B cell (primary cell): ENCODE measurements at regions not wholly inside any gene's neighbourhood (a gene's known extent, or its start where the extent isn't known, plus 50 kb on each side); places are given as distances from the start of the nearest gene placed in this dataset.

ENCODE experiments used
- ATAC-seq: fragments of 200-7000 bp; cut with Tn5 transposase; one replicate; pipeline ENCODE4 v1.10.0; 2021; ENCODE audit warnings: low read depth, mild to moderate bottlenecking, moderate number of reproducible peaks, moderate library complexity
- CTCF ChIA-PET: fragments of 350-600 bp; sonication (Branson Sonifier 250); formaldehyde crosslinking; loops from one replicate; lab custom pipeline; 2021; ENCODE audit warnings: antibody characterized with exemption, inconsistent platforms; lab: Charles Lee
- POLR2A ChIA-PET: fragments of 350-600 bp; sonication (Branson Sonifier 250); formaldehyde crosslinking; loops from one replicate; lab custom pipeline; 2021; ENCODE audit warnings: antibody characterized with exemption; lab: Charles Lee
- DNase-seq: peaks from one replicate; pipeline ENCODE4 v3.0.0; 2013
- H2AFZ ChIP-seq: 2 replicates; pipeline ENCODE4 v1.6.1; 2012; ENCODE audit warnings: mild to moderate bottlenecking, low read depth, low read length; ENCODE audit not compliant: insufficient read depth, poor library complexity, severe bottlenecking
- H3K27ac ChIP-seq, 2 donors: 1 replicate in 1 of 2; 2 replicates in 1 of 2; pipeline ENCODE4 v1.5.1; 2012 to 2013; ENCODE audit warnings: low read length in 2 of 2, mild to moderate bottlenecking in 2 of 2, moderate library complexity in 1 of 2
- H3K27me3 ChIP-seq, 4 experiments: fragments of 200-600 bp in 1 of 4; sonication (generic) in 1 of 4; replicated peaks in 1 of 4; 1 replicate in 2 of 4; 2 replicates in 2 of 4; pipeline versions ENCODE4 v1.6.1 to v1.7.0; 2013 to 2016; ENCODE audit warnings: low read length in 3 of 4, mild to moderate bottlenecking in 2 of 4, mixed read lengths in 1 of 4, moderate library complexity in 1 of 4; ENCODE audit not compliant: insufficient read depth in 4 of 4, control insufficient read depth in 3 of 4; ENCODE audit errors: control extremely low read depth in 1 of 4
- H3K36me3 ChIP-seq, 2 experiments: replicated peaks in 1 of 2; 1 replicate in 1 of 2; 2 replicates in 1 of 2; pipeline versions ENCODE4 v1.6.1 to v1.7.1; 2013; ENCODE audit warnings: low read length in 1 of 2; ENCODE audit not compliant: insufficient read depth in 2 of 2, control insufficient read depth in 1 of 2; ENCODE audit errors: control extremely low read depth in 1 of 2, extremely low read depth in 1 of 2
- H3K4me1 ChIP-seq, 2 donors: fragments of 200-600 bp in 1 of 2; sonication (generic) in 1 of 2; 1 replicate in 1 of 2; 2 replicates in 1 of 2; pipeline versions ENCODE4 v1.5.1 to v1.6.1; 2013 to 2017; ENCODE audit warnings: low read length in 2 of 2; ENCODE audit not compliant: control insufficient read depth in 2 of 2, insufficient read depth in 2 of 2
- H3K4me2 ChIP-seq: replicated peaks from 2 replicates; pipeline ENCODE3; 2012; ENCODE audit warnings: mild to moderate bottlenecking, low read depth, low read length; ENCODE audit not compliant: poor library complexity, severe bottlenecking
- H3K4me3 ChIP-seq, 5 experiments: fragments of 200-600 bp in 1 of 5; sonication (generic) in 1 of 5; 1 replicate in 3 of 5; 2 replicates in 2 of 5; pipeline versions ENCODE4 v1.5.1 to v1.7.0; 2011 to 2016; ENCODE audit warnings: low read length in 4 of 5, mild to moderate bottlenecking in 4 of 5, low read depth in 2 of 5, control low read depth in 1 of 5, moderate library complexity in 1 of 5; ENCODE audit not compliant: insufficient read depth in 1 of 5; ENCODE audit errors: control extremely low read depth in 1 of 5, extremely low read depth in 1 of 5
- H3K79me2 ChIP-seq: fragments of 200-600 bp; sonication (generic); one replicate; pipeline ENCODE4 v1.6.0; 2016; ENCODE audit warnings: low read length; ENCODE audit not compliant: control insufficient read depth, insufficient read depth
- H3K9ac ChIP-seq: fragments of 200-600 bp; sonication (generic); 2 replicates; pipeline ENCODE4 v1.6.1; 2017; ENCODE audit warnings: mild to moderate bottlenecking, low read length, moderate library complexity
- H3K9me3 ChIP-seq, 3 donors: one replicate each; pipeline versions ENCODE4 v1.6.1 to v1.7.1; 2013; ENCODE audit warnings: low read length in 2 of 3; ENCODE audit not compliant: control insufficient read depth in 2 of 3, insufficient read depth in 1 of 3; ENCODE audit errors: control extremely low read depth in 1 of 3
- H4K20me1 ChIP-seq: 2 replicates; pipeline ENCODE4 v1.6.0; 2012; ENCODE audit warnings: mild to moderate bottlenecking, low read length; ENCODE audit not compliant: insufficient read depth, control insufficient read depth, poor library complexity, severe bottlenecking
- H3K27ac Mint-ChIP-seq: one replicate; pipeline ENCODE4 v1.8.0; 2021; ENCODE audit warnings: mixed read lengths
- H3K27me3 Mint-ChIP-seq: one replicate; pipeline ENCODE4 v1.8.0; 2021; ENCODE audit warnings: mixed read lengths
- H3K4me1 Mint-ChIP-seq: one replicate; pipeline ENCODE4 v1.8.0; 2021; ENCODE audit warnings: mixed read lengths
- H3K4me3 Mint-ChIP-seq: one replicate; pipeline ENCODE4 v1.8.0; 2021; ENCODE audit warnings: mixed read lengths
- H3K9me3 Mint-ChIP-seq: one replicate; pipeline ENCODE4 v1.8.0; 2022; ENCODE audit warnings: mixed read lengths; ENCODE audit not compliant: insufficient read depth
- EZH2 ChIP-seq: IDR thresholded peaks from 2 replicates; pipeline ENCODE4 v1.6.1; 2012; ENCODE audit warnings: borderline replicate concordance, low read depth, mild to moderate bottlenecking, moderate library complexity, low read length; ENCODE audit not compliant: insufficient read depth, poor library complexity, severe bottlenecking
- WGBS: methylation state at CpG from one replicate; pipeline ENCODE4 v1.1.5; 2013; ENCODE audit warnings: missing lambda C conversion rate; ENCODE audit not compliant: insufficient coverage; 5-methylcytosine and 5-hydroxymethylcytosine counted together
- intact Hi-C: fragments of 100-400 bp; cut with micrococcal nuclease; formaldehyde crosslinking; loops from one replicate; pipeline ENCODE4 v1.10.0; 2022
- TF ChIP-seq, protein P1 (sequence below): fragments of 200-600 bp; IDR thresholded peaks from one replicate; pipeline ENCODE4 v1.8.0; 2022; ENCODE audit warnings: antibody characterized with exemption, mild to moderate bottlenecking

DNA sequence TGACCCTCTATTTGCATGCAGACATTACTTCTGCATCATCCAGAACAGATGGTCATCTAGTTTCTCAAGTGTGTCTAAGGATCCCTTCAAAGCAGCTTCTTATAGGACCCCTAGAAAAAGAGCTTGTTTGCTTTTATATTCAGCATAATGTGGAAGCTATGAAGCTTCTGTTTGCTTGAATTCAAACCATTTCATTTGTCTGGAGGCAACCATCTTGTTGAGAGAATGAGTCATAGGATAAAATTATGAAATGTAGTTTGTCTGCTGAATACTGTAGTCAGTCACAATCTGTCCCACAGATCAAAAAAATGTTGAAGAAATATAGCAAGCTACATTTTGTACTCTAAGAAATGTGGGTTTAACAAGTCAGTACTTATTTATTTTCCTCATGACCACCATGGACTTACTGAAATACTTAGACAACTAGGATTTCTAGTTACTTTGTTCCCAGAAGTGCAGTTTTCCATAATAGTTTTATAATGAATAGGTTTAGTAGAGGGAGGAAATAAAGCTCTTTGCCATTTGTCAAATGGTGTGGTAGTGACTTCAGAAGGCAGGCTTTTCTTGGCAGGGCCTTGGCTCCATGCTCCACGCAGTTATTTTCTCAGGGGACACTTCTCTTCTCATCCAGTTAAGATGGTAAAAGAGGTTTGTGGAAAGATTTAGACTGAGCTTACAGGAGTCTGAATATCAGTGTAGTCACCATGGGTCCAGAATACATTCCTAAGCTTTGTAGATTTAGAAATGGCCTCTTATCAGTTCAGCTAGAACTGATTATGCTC, 74.8 kb upstream of the DEPDC1 start:
- no peak for ATAC-seq
- Mint-ChIP-seq H3K9me3 (no peaks in the 10 kb centered on the region), H3K4me3 (no peak overlapping the region), H3K4me1 (no peaks in the 10 kb centered on the region), H3K27ac (no peak overlapping the region), H3K27me3 (peaks cover 3% of the 10 kb centered on the region)
- Histone ChIP-seq H4K20me1 (no peaks in the 10 kb centered on the region), H3K36me3 (no peaks in the 10 kb centered on the region), H3K4me1 (no peaks in the 10 kb centered on the region), H3K27me3 (no peaks in the 10 kb centered on the region), H2AFZ (no peak overlapping the region), H3K79me2 (no peaks in the 10 kb centered on the region), H3K9ac (no peak overlapping the region), H3K4me3 (no peak overlapping the region), H3K9me3 (peaks cover 0 to 1% (median 0%) of the 10 kb centered on the region in 3 donors), H3K4me2 (no peak overlapping the region), H3K27ac (no peak overlapping the region)
- ChIA-PET POLR2A (no interaction called here), CTCF (no interaction called here)
- no CpG with 5 or more reads among the region's 1 CpG for WGBS
- TF ChIP-seq, protein P1, sequence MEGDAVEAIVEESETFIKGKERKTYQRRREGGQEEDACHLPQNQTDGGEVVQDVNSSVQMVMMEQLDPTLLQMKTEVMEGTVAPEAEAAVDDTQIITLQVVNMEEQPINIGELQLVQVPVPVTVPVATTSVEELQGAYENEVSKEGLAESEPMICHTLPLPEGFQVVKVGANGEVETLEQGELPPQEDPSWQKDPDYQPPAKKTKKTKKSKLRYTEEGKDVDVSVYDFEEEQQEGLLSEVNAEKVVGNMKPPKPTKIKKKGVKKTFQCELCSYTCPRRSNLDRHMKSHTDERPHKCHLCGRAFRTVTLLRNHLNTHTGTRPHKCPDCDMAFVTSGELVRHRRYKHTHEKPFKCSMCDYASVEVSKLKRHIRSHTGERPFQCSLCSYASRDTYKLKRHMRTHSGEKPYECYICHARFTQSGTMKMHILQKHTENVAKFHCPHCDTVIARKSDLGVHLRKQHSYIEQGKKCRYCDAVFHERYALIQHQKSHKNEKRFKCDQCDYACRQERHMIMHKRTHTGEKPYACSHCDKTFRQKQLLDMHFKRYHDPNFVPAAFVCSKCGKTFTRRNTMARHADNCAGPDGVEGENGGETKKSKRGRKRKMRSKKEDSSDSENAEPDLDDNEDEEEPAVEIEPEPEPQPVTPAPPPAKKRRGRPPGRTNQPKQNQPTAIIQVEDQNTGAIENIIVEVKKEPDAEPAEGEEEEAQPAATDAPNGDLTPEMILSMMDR, result no peak
- no peak for TF ChIP-seq EZH2
- intact Hi-C loops, result no loop called here
- no peak for DNase-seq

DNA sequence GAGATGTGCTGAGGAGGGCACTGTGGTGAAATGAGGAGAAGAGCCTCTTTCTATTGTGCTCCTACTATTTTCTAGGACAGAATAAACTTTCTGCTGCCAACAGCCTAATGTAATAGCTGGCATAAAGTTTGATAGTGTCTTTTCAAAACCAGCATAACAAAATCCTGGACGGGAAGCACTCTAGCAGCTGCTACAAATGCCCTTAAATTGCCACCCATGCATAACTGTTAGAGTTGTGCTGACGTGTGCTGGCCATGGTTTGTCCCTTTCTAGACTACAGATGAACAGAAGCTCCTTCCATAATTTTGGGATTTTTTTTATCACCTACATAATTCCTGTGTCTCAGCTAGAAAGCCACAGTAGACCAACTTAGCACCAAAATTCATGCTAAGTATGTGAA, 88.5 kb upstream of the DEPDC1 start:
- Histone ChIP-seq H3K27ac (no peak overlapping the region), H3K4me2 (no peak overlapping the region), H4K20me1 (no peaks in the 10 kb centered on the region), H3K27me3 (no peaks in the 10 kb centered on the region), H3K79me2 (no peaks in the 10 kb centered on the region), H3K36me3 (no peaks in the 10 kb centered on the region), H3K9me3 (no peaks in the 10 kb centered on the region), H3K9ac (no peak overlapping the region), H2AFZ (no peak overlapping the region), H3K4me3 (no peak overlapping the region), H3K4me1 (no peaks in the 10 kb centered on the region)
- Mint-ChIP-seq H3K27ac (no peak overlapping the region), H3K4me1 (no peaks in the 10 kb centered on the region), H3K4me3 (no peak overlapping the region), H3K27me3 (no peaks in the 10 kb centered on the region), H3K9me3 (peaks cover 5% of the 10 kb centered on the region)
- intact Hi-C loops, result no loop called here
- no peak for TF ChIP-seq EZH2
- TF ChIP-seq, protein P1, result no peak
- WGBS, result 79% methylated on average over 2 of the region's 2 CpGs
- ATAC-seq (no peak), DNase-seq (no peak)
- CTCF ChIA-PET, result no interaction called here
- POLR2A ChIA-PET, result no interaction called here
